Type B pancreatic cell (in vitro differentiated cells): ENCODE measurements at regions not wholly inside any gene's neighbourhood (a gene's known extent, or its start where the extent isn't known, plus 50 kb on each side); places are given as distances from the start of the nearest gene placed in this dataset.

Source experiments
- DNase-seq: peaks from one replicate; pipeline ENCODE4 v3.0.0; 2021; ENCODE audit warnings: mixed read lengths; ENCODE audit not compliant: unreplicated experiment; ENCODE audit errors: extremely low spot score
- H3K27ac Mint-ChIP-seq: 2 replicates; pipeline ENCODE4 v1.8.0; 2021; ENCODE audit warnings: mild to moderate bottlenecking, mixed read lengths
- H3K27me3 Mint-ChIP-seq: 2 replicates; pipeline ENCODE4 v1.8.0; 2021; ENCODE audit warnings: mixed read lengths
- H3K36me3 Mint-ChIP-seq: 2 replicates; pipeline ENCODE4 v1.8.0; 2021; ENCODE audit warnings: mixed read lengths
- H3K4me1 Mint-ChIP-seq: one replicate; pipeline ENCODE4 v1.8.0; 2021; ENCODE audit warnings: mixed read lengths; ENCODE audit not compliant: unreplicated experiment
- H3K4me3 Mint-ChIP-seq: 2 replicates; pipeline ENCODE4 v1.8.0; 2021; ENCODE audit warnings: mild to moderate bottlenecking, mixed read lengths
- H3K9me3 Mint-ChIP-seq: 2 replicates; pipeline ENCODE4 v1.8.0; 2021; ENCODE audit warnings: mixed read lengths
- TF ChIP-seq, protein P1 (sequence below): fragments of 200-600 bp; sonication (generic); conservative IDR thresholded peaks from 2 replicates; pipeline ENCODE4 v1.5.0; 2021; ENCODE audit warnings: antibody characterized with exemption, mild to moderate bottlenecking

GRCh38 chr17:36791150-36791941 lies 145.9 kb upstream of the LHX1 start:
- no peaks in the 10 kb centered on the region for H3K36me3 Mint-ChIP-seq
- no peak for DNase-seq
- H3K27ac Mint-ChIP-seq, result no peak overlapping the region
- H3K4me3 Mint-ChIP-seq, result peak overlapping the region; percentile 11
- H3K4me1 Mint-ChIP-seq, result peaks cover 14% of the 10 kb centered on the region
- TF ChIP-seq, protein P1, sequence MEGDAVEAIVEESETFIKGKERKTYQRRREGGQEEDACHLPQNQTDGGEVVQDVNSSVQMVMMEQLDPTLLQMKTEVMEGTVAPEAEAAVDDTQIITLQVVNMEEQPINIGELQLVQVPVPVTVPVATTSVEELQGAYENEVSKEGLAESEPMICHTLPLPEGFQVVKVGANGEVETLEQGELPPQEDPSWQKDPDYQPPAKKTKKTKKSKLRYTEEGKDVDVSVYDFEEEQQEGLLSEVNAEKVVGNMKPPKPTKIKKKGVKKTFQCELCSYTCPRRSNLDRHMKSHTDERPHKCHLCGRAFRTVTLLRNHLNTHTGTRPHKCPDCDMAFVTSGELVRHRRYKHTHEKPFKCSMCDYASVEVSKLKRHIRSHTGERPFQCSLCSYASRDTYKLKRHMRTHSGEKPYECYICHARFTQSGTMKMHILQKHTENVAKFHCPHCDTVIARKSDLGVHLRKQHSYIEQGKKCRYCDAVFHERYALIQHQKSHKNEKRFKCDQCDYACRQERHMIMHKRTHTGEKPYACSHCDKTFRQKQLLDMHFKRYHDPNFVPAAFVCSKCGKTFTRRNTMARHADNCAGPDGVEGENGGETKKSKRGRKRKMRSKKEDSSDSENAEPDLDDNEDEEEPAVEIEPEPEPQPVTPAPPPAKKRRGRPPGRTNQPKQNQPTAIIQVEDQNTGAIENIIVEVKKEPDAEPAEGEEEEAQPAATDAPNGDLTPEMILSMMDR, result no peak
- H3K9me3 Mint-ChIP-seq, result no peaks in the 10 kb centered on the region
- peaks cover 66% of the 10 kb centered on the region for H3K27me3 Mint-ChIP-seq

DNA sequence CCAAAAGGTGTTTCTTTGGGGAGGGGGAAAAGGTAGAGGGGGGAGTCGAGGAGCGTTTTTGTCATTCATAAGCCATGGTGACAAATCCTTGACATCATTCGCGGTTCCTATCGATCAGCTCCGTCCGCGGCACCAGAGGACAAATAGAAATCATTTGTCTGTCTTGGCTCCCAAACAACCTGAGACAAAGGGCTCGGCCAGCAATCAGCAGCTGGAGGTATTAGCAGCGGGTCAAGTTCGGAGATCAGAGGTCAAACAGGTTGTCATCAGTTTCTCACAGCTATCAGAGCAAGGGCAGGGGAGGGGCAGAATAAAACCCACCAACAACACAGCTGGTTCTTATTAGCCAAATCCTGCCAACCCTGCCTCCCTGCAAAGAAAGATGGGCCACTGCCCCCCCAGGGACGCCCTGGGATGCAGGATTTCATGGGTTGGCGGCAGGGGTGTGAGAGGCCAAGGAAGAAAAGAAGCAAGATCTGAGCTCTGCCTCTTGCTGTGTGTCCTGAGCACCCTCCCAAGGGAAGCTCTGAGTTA lies 145.3 kb upstream of the LHX1 start:
- TF ChIP-seq, protein P1, result no peak
- DNase-seq, result no peak
- Mint-ChIP-seq H3K36me3 (no peaks in the 10 kb centered on the region), H3K27ac (no peak overlapping the region), H3K27me3 (peaks cover 61% of the 10 kb centered on the region), H3K9me3 (no peaks in the 10 kb centered on the region), H3K4me1 (peaks cover 14% of the 10 kb centered on the region), H3K4me3 (no peak overlapping the region)

GRCh38 chr17:36792849-36793248 lies 144.4 kb upstream of the LHX1 start:
- no peak overlapping the region for H3K27ac Mint-ChIP-seq
- TF ChIP-seq, protein P1, result no peak
- H3K9me3 Mint-ChIP-seq, result no peaks in the 10 kb centered on the region
- H3K4me3 Mint-ChIP-seq, result no peak overlapping the region
- no peak for DNase-seq
- H3K4me1 Mint-ChIP-seq, result peaks cover 14% of the 10 kb centered on the region
- peaks cover 54% of the 10 kb centered on the region for H3K27me3 Mint-ChIP-seq
- H3K36me3 Mint-ChIP-seq, result no peaks in the 10 kb centered on the region

DNA sequence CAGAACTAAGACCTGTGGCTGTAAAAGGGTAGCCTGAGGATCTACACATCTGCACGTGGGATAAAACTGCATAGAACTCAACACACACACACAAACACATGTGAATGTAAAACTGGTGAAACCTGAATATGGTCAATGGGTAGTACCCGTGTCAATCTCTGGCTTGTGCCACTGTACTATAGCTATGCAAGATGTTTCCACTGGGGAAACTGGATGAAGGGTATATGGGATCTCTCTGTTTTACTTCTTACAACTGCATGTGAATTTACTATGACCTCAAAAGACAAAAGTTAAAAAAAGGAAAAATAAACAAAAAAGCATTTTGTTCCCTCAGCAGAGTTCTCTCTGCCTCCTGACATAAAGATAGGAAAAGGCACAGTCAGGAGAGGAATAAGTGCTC lies 143.3 kb upstream of the LHX1 start:
- Mint-ChIP-seq H3K4me3 (no peak overlapping the region), H3K27ac (no peak overlapping the region), H3K9me3 (no peaks in the 10 kb centered on the region), H3K4me1 (peaks cover 14% of the 10 kb centered on the region), H3K27me3 (peaks cover 46% of the 10 kb centered on the region), H3K36me3 (no peaks in the 10 kb centered on the region)
- TF ChIP-seq, protein P1, result no peak
- no peak for DNase-seq

- Mint-ChIP-seq H3K4me1 (no peaks in the 10 kb centered on the region), H3K9me3 (no peaks in the 10 kb centered on the region), H3K27ac (no peak overlapping the region), H3K36me3 (no peaks in the 10 kb centered on the region), H3K4me3 (no peak overlapping the region), H3K27me3 (peaks cover 82% of the 10 kb centered on the region)
- TF ChIP-seq, protein P1, result no peak
- no peak for DNase-seq
Measured at GRCh38 chr17:36807496-36808179, 129.6 kb upstream of the LHX1 start.
